22Rv1 (cell line): ENCODE measurements at regions not wholly inside any gene's neighbourhood (a gene's known extent, or its start where the extent isn't known, plus 50 kb on each side); places are given as distances from the start of the nearest gene placed in this dataset.

ENCODE experiments used
- ZFX ChIP-seq: fragments of 450-650 bp; IDR thresholded peaks from 2 replicates; pipeline ENCODE4 v1.6.1; 2017; ENCODE audit warnings: antibody characterized with exemption, borderline replicate concordance
- TF ChIP-seq, protein P1 (sequence below): fragments of 450-650 bp; IDR thresholded peaks from 2 replicates; pipeline ENCODE4 v1.5.1; 2017; ENCODE audit warnings: mild to moderate bottlenecking

DNA sequence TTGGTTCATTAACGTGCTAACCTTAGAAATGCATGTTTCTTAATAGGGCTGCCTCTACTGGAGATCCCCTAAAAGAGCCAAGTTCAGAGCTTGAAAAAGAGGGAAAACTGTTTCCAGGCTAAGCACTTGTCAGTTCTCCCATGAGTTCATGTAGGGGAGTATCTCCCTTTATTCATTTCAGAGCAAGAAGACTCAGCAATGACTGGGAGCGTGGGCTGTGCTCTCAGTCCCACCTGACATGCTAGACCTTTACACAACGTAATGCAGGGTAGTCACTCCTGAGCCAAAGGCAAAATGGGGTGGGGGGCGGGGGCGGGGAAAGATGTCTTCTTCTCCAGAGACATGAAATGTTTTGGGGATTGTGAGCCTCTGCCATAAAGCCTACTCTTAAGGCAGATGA is 420.1 kb upstream of the MCTP2 start:
- TF ChIP-seq, protein P1, sequence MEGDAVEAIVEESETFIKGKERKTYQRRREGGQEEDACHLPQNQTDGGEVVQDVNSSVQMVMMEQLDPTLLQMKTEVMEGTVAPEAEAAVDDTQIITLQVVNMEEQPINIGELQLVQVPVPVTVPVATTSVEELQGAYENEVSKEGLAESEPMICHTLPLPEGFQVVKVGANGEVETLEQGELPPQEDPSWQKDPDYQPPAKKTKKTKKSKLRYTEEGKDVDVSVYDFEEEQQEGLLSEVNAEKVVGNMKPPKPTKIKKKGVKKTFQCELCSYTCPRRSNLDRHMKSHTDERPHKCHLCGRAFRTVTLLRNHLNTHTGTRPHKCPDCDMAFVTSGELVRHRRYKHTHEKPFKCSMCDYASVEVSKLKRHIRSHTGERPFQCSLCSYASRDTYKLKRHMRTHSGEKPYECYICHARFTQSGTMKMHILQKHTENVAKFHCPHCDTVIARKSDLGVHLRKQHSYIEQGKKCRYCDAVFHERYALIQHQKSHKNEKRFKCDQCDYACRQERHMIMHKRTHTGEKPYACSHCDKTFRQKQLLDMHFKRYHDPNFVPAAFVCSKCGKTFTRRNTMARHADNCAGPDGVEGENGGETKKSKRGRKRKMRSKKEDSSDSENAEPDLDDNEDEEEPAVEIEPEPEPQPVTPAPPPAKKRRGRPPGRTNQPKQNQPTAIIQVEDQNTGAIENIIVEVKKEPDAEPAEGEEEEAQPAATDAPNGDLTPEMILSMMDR, result no peak
- TF ChIP-seq ZFX, result no peak
